ENCODE measurements at regions not wholly inside any gene's neighbourhood (a gene's known extent, or its start where the extent isn't known, plus 50 kb on each side); places are given as distances from the start of the nearest gene placed in this dataset.

- H3K23me2 ChIP-seq (ENCODE audit: insufficient read length, low read depth, low read length, poor library complexity, severe bottlenecking) = no peaks in the 10 kb centered on the region
- DNase-seq = peak; percentile 7
Measured at GRCh38 chr19:28556371-28556770, 656.6 kb downstream of the UQCRFS1 start.

More at GRCh38 chr19:28556371-28556770, 656.6 kb downstream of the UQCRFS1 start:
- no peaks in the 10 kb centered on the region for H3K4me1 ChIP-seq (ENCODE audit: insufficient read depth, low read length)
- no peak overlapping the region for H3K27ac ChIP-seq (ENCODE audit: insufficient read length, low read depth, low read length)
- no peaks in the 10 kb centered on the region for H4K20me1 ChIP-seq (ENCODE audit: control insufficient read depth, insufficient read depth, insufficient read length)
- H3K9ac ChIP-seq (ENCODE audit: extremely low read depth, insufficient read length, low read length) = no peak overlapping the region
- no peaks in the 10 kb centered on the region for H3K79me1 ChIP-seq (ENCODE audit: insufficient read depth, low read depth, low read length, poor library complexity, severe bottlenecking)
- no peak overlapping the region for H2AFZ ChIP-seq (ENCODE audit: low read length)
- no peak overlapping the region for H4K5ac ChIP-seq (ENCODE audit: insufficient read length, low read depth, low read length)
- no peak for TF ChIP-seq CTCF (conservative IDR thresholded peaks at IDR 0.05)
- no peak overlapping the region for H3K56ac ChIP-seq (ENCODE audit: insufficient read length, low read depth, low read length)
- no peak overlapping the region for H2AK5ac ChIP-seq (ENCODE audit: insufficient read length, low read length)
- no peak overlapping the region for H3K4me2 ChIP-seq (ENCODE audit: insufficient read depth, insufficient read length, low read length)
- no peaks in the 10 kb centered on the region for H3K79me2 ChIP-seq (ENCODE audit: insufficient read depth, low read length)
- H3K9me3 Mint-ChIP-seq = no peaks in the 10 kb centered on the region; a peak in 1 of 5 replicates
- no peak overlapping the region for H3K23ac ChIP-seq (ENCODE audit: insufficient read length, low read depth, low read length)
- no peaks in the 10 kb centered on the region for H3K9me3 ChIP-seq (ENCODE audit: control insufficient read depth, low read depth, low read length)
- H3K4me3 Mint-ChIP-seq = no peak overlapping the region
- no peak overlapping the region for H3K18ac ChIP-seq (ENCODE audit: insufficient read length, low read depth, low read length)
- no peak overlapping the region for H3K14ac ChIP-seq (ENCODE audit: insufficient read depth, low read length)
- no peak overlapping the region for H4K8ac ChIP-seq (replicated peaks; ENCODE audit: insufficient read length, low read depth, low read length)
- H2BK20ac ChIP-seq (ENCODE audit: low read depth, low read length, poor library complexity, severe bottlenecking) = no peak overlapping the region
- H3K4me1 Mint-ChIP-seq = peaks cover 2% of the 10 kb centered on the region in 2 experiments; a peak in 2 of 4 replicates
- no peak overlapping the region for H2BK15ac ChIP-seq (ENCODE audit: low read depth, low read length)
- no peak overlapping the region for H2BK12ac ChIP-seq (ENCODE audit: insufficient read length, low read depth, low read length)
- H2BK120ac ChIP-seq (ENCODE audit: low read depth, low read length, poor library complexity, severe bottlenecking) = no peak overlapping the region
- H3K27me3 Mint-ChIP-seq (ENCODE audit: low read depth) = no peaks in the 10 kb centered on the region; the same call in 1 of the 2 replicates
- no peak overlapping the region; a peak in 1 of 7 replicates for H3K27ac Mint-ChIP-seq
- no peaks in the 10 kb centered on the region for H3K36me3 Mint-ChIP-seq (ENCODE audit: insufficient read depth in 1 of 3, low read depth in 3 of 3)
- H3T11ph ChIP-seq (ENCODE audit: low read length) = no peak overlapping the region
- H3K27me3 ChIP-seq (ENCODE audit: insufficient read depth, low read length) = no peaks in the 10 kb centered on the region
- H4K91ac ChIP-seq (ENCODE audit: insufficient read length, low read depth, low read length) = no peak overlapping the region
- no peak overlapping the region for H2BK5ac ChIP-seq (ENCODE audit: insufficient read length, low read length)
- H3K4ac ChIP-seq (ENCODE audit: low read depth, low read length) = no peak overlapping the region
